GM12878 (cell line): ENCODE measurements at regions not wholly inside any gene's neighbourhood (a gene's known extent, or its start where the extent isn't known, plus 50 kb on each side); places are given as distances from the start of the nearest gene placed in this dataset.

Experiments used
- CHD4 ChIP-seq: fragments of 200-600 bp; sonication (generic); IDR thresholded peaks from 2 replicates; pipeline ENCODE4 v1.6.1; 2016; ENCODE audit warnings: mild to moderate bottlenecking
- CTCF ChIP-seq, 3 experiments: IDR thresholded peaks in 2 of 3; conservative IDR thresholded peaks in 1 of 3; 2 replicates each; pipeline ENCODE4 v1.5.1; 2011; ENCODE audit warnings: low read depth in 3 of 3, low read length in 3 of 3, mild to moderate bottlenecking in 3 of 3, control low read depth in 2 of 3, moderate library complexity in 2 of 3, inconsistent platforms in 1 of 3, mixed read lengths in 1 of 3; ENCODE audit not compliant: control insufficient read depth in 2 of 3, insufficient read depth in 1 of 3; ENCODE audit errors: extremely low read depth in 1 of 3
- E2F4 ChIP-seq: IDR thresholded peaks from 2 replicates; pipeline ENCODE4 v1.6.1; 2012; ENCODE audit warnings: low read depth, low read length, improper control_type of control experiment
- EP300 ChIP-seq, 2 experiments: fragments of 150-350 bp in 1 of 2; IDR thresholded peaks; 2 replicates each; pipeline ENCODE4 v1.6.1; 2011 to 2012; ENCODE audit warnings: low read depth in 2 of 2, low read length in 2 of 2, borderline replicate concordance in 1 of 2, improper control_type of control experiment in 1 of 2, inconsistent platforms in 1 of 2; ENCODE audit not compliant: control insufficient read depth in 1 of 2
- EZH2 ChIP-seq: IDR thresholded peaks from 2 replicates; pipeline ENCODE4 v1.6.1; 2012; ENCODE audit warnings: low read depth, mild to moderate bottlenecking, control low read depth, inconsistent platforms, low read length, borderline replicate concordance; ENCODE audit not compliant: control insufficient read depth
- NFXL1 ChIP-seq: fragments of 450-650 bp; IDR thresholded peaks from 2 replicates; pipeline ENCODE4 v1.6.1; 2017; ENCODE audit warnings: antibody characterized with exemption, mild to moderate bottlenecking, borderline replicate concordance
- POU2F2 ChIP-seq: IDR thresholded peaks from 3 replicates; pipeline ENCODE4 v1.6.1; 2011; ENCODE audit warnings: low read depth, mild to moderate bottlenecking, low read length, borderline replicate concordance
- RAD21 ChIP-seq: IDR thresholded peaks from 2 replicates; pipeline ENCODE4 v1.6.1; 2011; ENCODE audit warnings: mild to moderate bottlenecking, low read depth, low read length, moderate library complexity; ENCODE audit not compliant: insufficient read depth
- SIN3A ChIP-seq: IDR thresholded peaks from 2 replicates; pipeline ENCODE4 v1.6.1; 2012; ENCODE audit warnings: low read depth, low read length, improper control_type of control experiment
- SIX5 ChIP-seq: IDR thresholded peaks from 2 replicates; pipeline ENCODE4 v1.6.1; 2011; ENCODE audit warnings: mild to moderate bottlenecking, low read depth, low read length, moderate library complexity; ENCODE audit not compliant: severe bottlenecking
- USF1 ChIP-seq: IDR thresholded peaks from 2 replicates; pipeline ENCODE4 v1.6.1; 2011; ENCODE audit warnings: borderline replicate concordance, low read depth, mild to moderate bottlenecking, moderate library complexity, mixed read lengths, low read length; ENCODE audit not compliant: insufficient read depth; ENCODE audit errors: extremely low read length
- ZBTB33 ChIP-seq: fragments of 450-650 bp; IDR thresholded peaks from 2 replicates; pipeline ENCODE4 v1.6.1; 2017; ENCODE audit warnings: mild to moderate bottlenecking

- no peak for TF ChIP-seq SIN3A
- TF ChIP-seq POU2F2 = no peak
- TF ChIP-seq EP300 (IDR thresholded peaks at IDR 0.05; ENCODE audit: borderline replicate concordance in 1 of 2, control insufficient read depth in 1 of 2, low read depth in 2 of 2, low read length in 2 of 2) = no peak
- TF ChIP-seq CTCF (IDR thresholded peaks at IDR 0.05 in 2 of 3, conservative IDR thresholded peaks at IDR 0.05 in 1 of 3; ENCODE audit: control insufficient read depth in 2 of 3, extremely low read depth in 1 of 3, insufficient read depth in 1 of 3, low read depth in 3 of 3, low read length in 3 of 3) = no peak
- no peak for TF ChIP-seq CHD4
- no peak for TF ChIP-seq E2F4
- TF ChIP-seq ZBTB33 = no peak
- TF ChIP-seq EZH2 = no peak
- TF ChIP-seq NFXL1 = no peak
- TF ChIP-seq SIX5 = no peak
- TF ChIP-seq USF1 = no peak
- TF ChIP-seq RAD21 = no peak
Measured at GRCh38 chr21:27535188-27535587, 568.3 kb upstream of the ADAMTS5 start.
